Activated CD8-positive, alpha-beta T cell treated with anti-CD3 and anti-CD28 coated beads for 36 hours (primary cell): ENCODE measurements at regions not wholly inside any gene's neighbourhood (a gene's known extent, or its start where the extent isn't known, plus 50 kb on each side); places are given as distances from the start of the nearest gene placed in this dataset.
"Not testable (repeated sequence)": the region's sequence is repeated elsewhere in the genome, so short reads cannot be mapped to it uniquely, and the experiment has no call there.

Experiments
- ATAC-seq: fragments of 200-7000 bp; cut with Tn5 transposase; one replicate; pipeline ENCODE4 v1.10.0; 2021; ENCODE audit warnings: mild to moderate bottlenecking, moderate library complexity
- CTCF ChIA-PET: fragments of 350-600 bp; sonication (Branson Sonifier 250); formaldehyde crosslinking; loops from one replicate; lab custom pipeline; 2021; ENCODE audit warnings: antibody characterized with exemption; lab: Charles Lee
- POLR2A ChIA-PET: fragments of 350-600 bp; sonication (Branson Sonifier 250); formaldehyde crosslinking; loops from one replicate; lab custom pipeline; 2021; ENCODE audit warnings: antibody characterized with exemption; lab: Charles Lee
- DNase-seq: peaks from one replicate; pipeline ENCODE4 v3.0.0-alpha.2; 2020
- H3K27ac Mint-ChIP-seq: one replicate; pipeline ENCODE4 v1.8.0; 2021; ENCODE audit warnings: mild to moderate bottlenecking, mixed read lengths
- H3K27me3 Mint-ChIP-seq: one replicate; pipeline ENCODE4 v1.8.0; 2021; ENCODE audit warnings: mixed read lengths
- H3K36me3 Mint-ChIP-seq: one replicate; pipeline ENCODE4 v1.8.0; 2021; ENCODE audit warnings: low read depth, mixed read lengths
- H3K4me1 Mint-ChIP-seq: one replicate; pipeline ENCODE4 v1.8.0; 2021; ENCODE audit warnings: low read depth, mixed read lengths
- H3K4me3 Mint-ChIP-seq: one replicate; pipeline ENCODE4 v1.8.0; 2021; ENCODE audit warnings: mild to moderate bottlenecking, moderate library complexity, mixed read lengths
- H3K9me3 Mint-ChIP-seq: one replicate; pipeline ENCODE4 v1.8.0; 2021; ENCODE audit warnings: mixed read lengths
- intact Hi-C: fragments of 100-400 bp; cut with micrococcal nuclease; formaldehyde crosslinking; loops from one replicate; pipeline ENCODE4 v1.10.0; 2022
- TF ChIP-seq, protein P1 (sequence below): fragments of 200-600 bp; IDR thresholded peaks from one replicate; pipeline ENCODE4 v1.8.0; 2022; ENCODE audit warnings: antibody characterized with exemption, mild to moderate bottlenecking

DNA sequence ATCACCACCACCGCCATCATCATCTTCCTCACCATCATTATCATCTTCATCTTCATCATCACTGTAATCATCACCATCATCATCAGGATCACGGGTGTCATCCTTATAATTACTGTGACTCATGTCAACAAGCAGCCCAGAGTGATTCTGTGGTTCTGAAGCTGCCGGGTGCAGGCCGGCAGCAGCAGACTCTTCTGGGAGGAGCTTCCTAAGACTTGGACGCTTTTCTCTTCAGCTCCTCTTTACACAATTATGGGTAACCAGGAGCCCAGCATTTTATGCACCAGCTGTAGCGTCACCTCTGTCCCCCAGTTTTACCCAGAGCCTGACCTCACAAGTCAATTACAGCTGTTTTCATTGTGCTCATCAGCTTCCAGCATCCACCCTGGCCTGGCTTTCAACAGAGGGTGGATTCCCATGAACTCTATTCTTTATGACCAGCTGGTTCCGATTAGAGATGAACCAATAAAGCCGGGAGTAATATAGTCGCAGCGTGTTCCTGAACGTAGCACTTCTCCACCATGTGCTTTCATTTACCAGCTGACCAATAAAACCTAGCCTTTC, 275.8 kb downstream of the FOXL1 start:
- H3K27ac Mint-ChIP-seq = no peak overlapping the region
- DNase-seq (no peak), ATAC-seq (no peak)
- intact Hi-C loops = no loop called here
- CTCF ChIA-PET = no interaction called here
- H3K36me3 Mint-ChIP-seq = no peaks in the 10 kb centered on the region
- H3K4me1 Mint-ChIP-seq = no peaks in the 10 kb centered on the region
- TF ChIP-seq, protein P1, sequence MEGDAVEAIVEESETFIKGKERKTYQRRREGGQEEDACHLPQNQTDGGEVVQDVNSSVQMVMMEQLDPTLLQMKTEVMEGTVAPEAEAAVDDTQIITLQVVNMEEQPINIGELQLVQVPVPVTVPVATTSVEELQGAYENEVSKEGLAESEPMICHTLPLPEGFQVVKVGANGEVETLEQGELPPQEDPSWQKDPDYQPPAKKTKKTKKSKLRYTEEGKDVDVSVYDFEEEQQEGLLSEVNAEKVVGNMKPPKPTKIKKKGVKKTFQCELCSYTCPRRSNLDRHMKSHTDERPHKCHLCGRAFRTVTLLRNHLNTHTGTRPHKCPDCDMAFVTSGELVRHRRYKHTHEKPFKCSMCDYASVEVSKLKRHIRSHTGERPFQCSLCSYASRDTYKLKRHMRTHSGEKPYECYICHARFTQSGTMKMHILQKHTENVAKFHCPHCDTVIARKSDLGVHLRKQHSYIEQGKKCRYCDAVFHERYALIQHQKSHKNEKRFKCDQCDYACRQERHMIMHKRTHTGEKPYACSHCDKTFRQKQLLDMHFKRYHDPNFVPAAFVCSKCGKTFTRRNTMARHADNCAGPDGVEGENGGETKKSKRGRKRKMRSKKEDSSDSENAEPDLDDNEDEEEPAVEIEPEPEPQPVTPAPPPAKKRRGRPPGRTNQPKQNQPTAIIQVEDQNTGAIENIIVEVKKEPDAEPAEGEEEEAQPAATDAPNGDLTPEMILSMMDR = no peak
- H3K27me3 Mint-ChIP-seq = peaks cover 1% of the 10 kb centered on the region
- no peak overlapping the region for H3K4me3 Mint-ChIP-seq
- POLR2A ChIA-PET = interaction anchor here (0.6 kb wide), 1 partner anchor 249 kb away, joined by 3 read pairs; no protein-coding TSS in a partner anchor
- no peaks in the 10 kb centered on the region for H3K9me3 Mint-ChIP-seq

DNA sequence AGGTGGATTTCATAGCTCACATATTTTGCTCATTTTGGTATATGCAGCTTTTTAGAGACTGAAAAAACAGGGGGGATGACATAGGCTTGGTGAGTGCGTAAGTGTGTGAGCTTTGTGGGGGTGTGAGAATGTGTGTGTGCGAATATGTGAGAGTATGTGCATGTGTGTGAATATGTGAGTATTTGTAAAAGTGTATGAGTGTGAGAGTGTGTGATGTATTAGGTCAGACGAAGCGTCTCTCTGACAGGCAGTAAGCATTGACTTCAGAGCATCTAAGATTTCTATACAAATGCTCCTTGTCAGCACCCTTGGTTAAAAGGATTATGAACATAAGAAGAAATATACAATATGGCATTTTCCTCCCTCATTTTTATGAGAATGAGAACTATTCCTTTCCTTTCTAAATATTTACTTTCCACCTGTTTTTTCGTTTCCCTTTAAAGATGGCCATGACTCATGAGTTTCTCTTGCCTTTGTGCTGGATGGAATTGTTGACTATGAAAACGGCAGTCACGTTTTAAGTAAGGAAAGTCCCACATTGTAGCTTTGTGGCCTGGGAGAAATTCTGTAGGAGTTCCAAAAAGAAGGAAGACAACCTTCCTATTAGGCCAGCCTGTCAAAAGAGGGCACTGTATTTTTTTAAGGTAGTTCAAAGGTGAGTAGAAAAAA, 276.4 kb downstream of the FOXL1 start:
- H3K36me3 Mint-ChIP-seq = no peaks in the 10 kb centered on the region

DNA sequence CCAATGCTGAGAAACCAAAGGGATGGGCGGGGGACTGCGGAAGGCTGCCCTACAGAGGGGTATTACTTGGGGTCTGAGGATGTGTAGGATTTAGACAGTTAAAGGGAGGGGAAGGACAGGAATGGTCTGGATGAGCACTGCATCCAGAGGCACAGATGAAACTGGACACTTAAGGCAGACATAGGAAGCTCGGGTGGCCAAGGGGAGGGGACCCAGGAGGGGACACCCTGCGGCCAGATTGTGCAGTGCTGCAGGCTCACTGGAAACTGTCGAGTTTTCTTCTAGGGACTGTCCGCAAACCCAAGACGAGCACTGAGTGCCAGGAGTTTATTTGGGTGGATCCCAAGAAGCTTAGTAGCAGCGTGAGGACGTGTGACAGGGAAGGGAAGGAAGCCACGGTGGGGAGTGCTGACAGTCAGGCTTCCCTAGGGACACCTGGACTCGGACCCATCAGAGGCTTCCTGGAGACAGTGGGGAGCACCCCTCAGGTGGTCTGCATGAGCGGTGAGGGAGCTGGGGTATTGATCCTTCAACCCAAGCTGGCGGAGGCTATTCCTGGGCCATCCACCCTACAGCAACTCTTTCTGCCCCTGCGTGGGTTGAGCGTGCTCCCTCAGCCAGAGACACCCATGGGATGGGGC, 278.7 kb downstream of the FOXL1 start:
- ATAC-seq (no peak), DNase-seq (no peak)
- TF ChIP-seq, protein P1 = no peak
- ChIA-PET CTCF (no interaction called here), POLR2A (no interaction called here)
- no peaks in the 10 kb centered on the region for H3K36me3 Mint-ChIP-seq
- H3K27ac Mint-ChIP-seq = no peak overlapping the region
- no peak overlapping the region for H3K4me3 Mint-ChIP-seq
- intact Hi-C loops = no loop called here
- peaks cover 1% of the 10 kb centered on the region for H3K27me3 Mint-ChIP-seq
- H3K4me1 Mint-ChIP-seq = no peaks in the 10 kb centered on the region
- no peaks in the 10 kb centered on the region for H3K9me3 Mint-ChIP-seq

More for the DNA sequence above, 276.4 kb downstream of the FOXL1 start:
- Mint-ChIP-seq H3K27ac (no peak overlapping the region), H3K9me3 (no peaks in the 10 kb centered on the region), H3K4me3 (no peak overlapping the region), H3K4me1 (no peaks in the 10 kb centered on the region), H3K27me3 (peaks cover 1% of the 10 kb centered on the region)
- POLR2A ChIA-PET = no interaction called here
- intact Hi-C loops = no loop called here
- TF ChIP-seq, protein P1 = no peak
- no peak for ATAC-seq
- DNase-seq = no peak
- CTCF ChIA-PET = no interaction called here

DNA sequence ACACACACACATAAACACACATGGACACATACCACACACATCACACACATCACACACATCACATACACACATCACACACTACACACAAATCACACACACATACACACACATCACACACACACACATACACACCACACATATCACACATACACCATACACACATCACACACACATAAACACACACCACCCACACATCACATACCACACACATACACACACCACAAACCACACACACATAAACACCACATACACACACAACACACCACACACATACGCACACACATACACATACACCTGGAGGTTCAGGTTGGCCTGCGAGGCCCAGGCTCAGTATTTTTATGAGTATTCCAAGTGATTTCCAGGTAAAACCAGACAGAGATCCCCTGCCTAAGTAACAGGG, 279.5 kb downstream of the FOXL1 start:
- intact Hi-C loops = no loop called here
- Mint-ChIP-seq H3K4me3 (no peak overlapping the region), H3K4me1 (no peaks in the 10 kb centered on the region), H3K27me3 (peaks cover 1% of the 10 kb centered on the region), H3K36me3 (no peaks in the 10 kb centered on the region), H3K27ac (no peak overlapping the region), H3K9me3 (no peaks in the 10 kb centered on the region)
- no peak for ATAC-seq
- ChIA-PET POLR2A (no interaction called here), CTCF (no interaction called here)
- no peak for DNase-seq
- TF ChIP-seq, protein P1 = no peak

DNA sequence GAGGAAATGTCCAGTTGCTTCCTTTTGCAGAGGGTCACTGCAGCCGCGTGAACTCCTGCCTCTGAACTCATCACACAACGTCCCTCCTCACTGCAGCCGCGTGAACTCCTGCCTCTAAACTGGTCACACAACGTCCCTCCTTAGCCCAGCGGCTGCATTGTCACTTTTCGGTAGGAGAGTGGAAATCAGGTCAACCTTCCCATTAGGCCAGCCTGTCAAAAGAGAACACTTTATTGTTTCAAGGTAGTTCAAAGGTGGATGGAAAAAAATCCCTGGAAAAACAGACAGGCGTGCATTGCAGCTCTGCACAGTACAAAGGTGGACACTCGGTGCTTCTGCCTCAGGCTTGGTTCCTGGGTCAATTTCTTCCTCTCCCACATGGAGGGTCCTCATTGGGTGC, 280.2 kb downstream of the FOXL1 start:
- POLR2A ChIA-PET = no interaction called here
- TF ChIP-seq, protein P1 = no peak
- intact Hi-C loops = no loop called here
- CTCF ChIA-PET = no interaction called here
- Mint-ChIP-seq H3K27me3 (peaks cover 1% of the 10 kb centered on the region), H3K9me3 (no peaks in the 10 kb centered on the region), H3K4me1 (no peaks in the 10 kb centered on the region), H3K27ac (no peak overlapping the region), H3K36me3 (no peaks in the 10 kb centered on the region), H3K4me3 (no peak overlapping the region)
- ATAC-seq = no peak
- no peak for DNase-seq

DNA sequence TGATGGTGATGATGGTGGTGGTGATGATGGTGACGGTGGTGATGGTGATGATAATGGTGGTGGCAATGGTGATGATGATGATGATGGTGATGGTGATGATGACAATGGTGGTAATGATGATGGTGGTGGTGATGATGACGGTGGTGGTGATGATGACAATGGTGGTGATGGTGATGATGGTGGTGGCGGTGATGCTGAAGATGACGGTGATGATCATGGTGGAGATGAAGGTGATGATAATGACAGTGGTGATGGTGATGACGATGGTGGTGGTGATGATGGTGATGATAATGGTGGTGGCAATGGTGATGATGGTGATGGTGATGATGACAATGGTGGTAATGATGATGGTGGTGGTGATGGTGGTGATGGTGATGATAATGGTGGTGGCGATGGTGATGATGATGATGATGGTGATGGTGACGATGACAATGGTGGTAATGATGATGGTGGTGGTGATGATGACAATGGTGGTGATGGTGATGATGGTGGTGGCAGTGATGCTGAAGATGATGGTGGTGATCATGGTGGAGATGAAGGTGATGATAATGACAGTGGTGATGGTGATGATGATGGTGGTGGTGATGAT, 283.0 kb downstream of the FOXL1 start:
- H3K27me3 Mint-ChIP-seq, H3K4me3 Mint-ChIP-seq, H3K4me1 Mint-ChIP-seq, H3K36me3 Mint-ChIP-seq, CTCF ChIA-PET, DNase-seq, POLR2A ChIA-PET, H3K27ac Mint-ChIP-seq, H3K9me3 Mint-ChIP-seq, ATAC-seq, intact Hi-C loops: not testable (repeated sequence)
